HCT116 (cell line): ENCODE measurements at regions not wholly inside any gene's neighbourhood (a gene's known extent, or its start where the extent isn't known, plus 50 kb on each side); places are given as distances from the start of the nearest gene placed in this dataset.
"Not testable (repeated sequence)": the region's sequence is repeated elsewhere in the genome, so short reads cannot be mapped to it uniquely, and the experiment has no call there.

Experiments used
- ATAC-seq: fragments of 200-7000 bp; cut with Tn5 transposase; 2 replicates; pipeline ENCODE4 v1.9.1; 2020; ENCODE audit warnings: mild to moderate bottlenecking, moderate library complexity
- BruUV-seq: library from RNA; stranded (reverse); fragments of 400-500 nt; replicated peaks from 2 replicates; lab custom pipeline; 2021; lab: Mats Ljungman, UMichigan
- CTCF ChIA-PET: fragments of 300-600 bp; sonication (Branson Sonifier 250); formaldehyde crosslinking; loops from one replicate; lab custom pipeline; 2021; ENCODE audit warnings: antibody characterized with exemption; lab: Charles Lee
- POLR2A ChIA-PET: fragments of 300-600, 350-600 bp; sonication (Branson Sonifier 250); formaldehyde crosslinking; loops from one replicate; lab custom pipeline; 2021; ENCODE audit warnings: antibody characterized with exemption; lab: Charles Lee
- RAD21 ChIA-PET, 2 experiments: fragments of 300-600 bp; sonication (Branson Sonifier 250); formaldehyde crosslinking; loops; one replicate each; lab custom pipeline; 2023; ENCODE audit warnings: low total read pairs in 2 of 2; ENCODE audit not compliant: uncharacterized antibody in 2 of 2, unreplicated experiment in 2 of 2, low non-redundant PET in 1 of 2; lab: Charles Lee
- DNase-seq: peaks from one replicate; pipeline ENCODE4 v3.0.0-alpha.2; 2010; ENCODE audit warnings: low read depth, low spot score
- H2AFZ ChIP-seq: fragments of 200-600 bp; shearing (Covaris generic), sonication (generic); 2 replicates; pipeline ENCODE4 v1.6.1; 2017; ENCODE audit warnings: low read depth, mixed run types, mixed read lengths, antibody characterized with exemption, low read length; ENCODE audit not compliant: poor library complexity, severe bottlenecking
- H3K27ac ChIP-seq: 2 replicates; pipeline ENCODE4 v1.5.1; 2012; ENCODE audit warnings: low read depth, low read length
- H3K27me3 ChIP-seq: fragments of 200-600 bp; sonication (generic); 2 replicates; pipeline ENCODE4 v1.6.1; 2016; ENCODE audit warnings: mixed run types, low read length, mixed read lengths; ENCODE audit not compliant: insufficient read depth
- H3K36me3 ChIP-seq, 2 experiments: fragments of 200-500 bp in 1 of 2; fragments of 200-600 bp in 1 of 2; sonication (Bioruptor generic) in 1 of 2; sonication (generic) in 1 of 2; 2 replicates each; pipeline versions ENCODE4 v1.5.1 to v1.6.1; 2014 to 2016; ENCODE audit warnings: low read length in 2 of 2, inconsistent platforms in 1 of 2, mixed read lengths in 1 of 2, mixed run types in 1 of 2; ENCODE audit not compliant: insufficient read depth in 2 of 2, control insufficient read depth in 1 of 2
- H3K4me1 ChIP-seq, 2 experiments: fragments of 200-600 bp in 1 of 2; sonication (generic) in 1 of 2; 2 replicates each; pipeline versions ENCODE4 v1.5.1 to v1.6.1; 2012 to 2017; ENCODE audit warnings: low read length in 2 of 2, inconsistent platforms in 1 of 2, mild to moderate bottlenecking in 1 of 2, mixed read lengths in 1 of 2, mixed run types in 1 of 2, moderate library complexity in 1 of 2; ENCODE audit not compliant: insufficient read depth in 2 of 2, control insufficient read depth in 1 of 2
- H3K4me2 ChIP-seq: fragments of 200-600 bp; sonication (generic); 2 replicates; pipeline ENCODE4 v1.6.1; 2017; ENCODE audit warnings: mixed run types, low read length, mixed read lengths
- H3K4me3 ChIP-seq, 2 experiments: fragments of 200-600 bp in 1 of 2; sonication (generic) in 1 of 2; replicated peaks in 1 of 2; 2 replicates each; pipeline ENCODE4 v1.5.1; 2011 to 2016; ENCODE audit warnings: low read length in 2 of 2, control low read depth in 1 of 2, low read depth in 1 of 2, mild to moderate bottlenecking in 1 of 2, mixed read lengths in 1 of 2, mixed run types in 1 of 2
- H3K79me2 ChIP-seq: fragments of 200-600 bp; sonication (generic); 2 replicates; pipeline ENCODE4 v1.6.1; 2017; ENCODE audit warnings: mild to moderate bottlenecking, mixed run types, low read length, moderate library complexity, mixed read lengths; ENCODE audit not compliant: insufficient read depth
- H3K9ac ChIP-seq: fragments of 200-600 bp; sonication (generic); 2 replicates; pipeline ENCODE4 v1.6.1; 2016; ENCODE audit warnings: low read length, mixed read lengths
- H3K9me2 ChIP-seq: fragments of 200-600 bp; sonication (generic), shearing (Covaris generic); 2 replicates; pipeline ENCODE4 v1.6.1; 2017; ENCODE audit warnings: mixed run types, mild to moderate bottlenecking, moderate library complexity; ENCODE audit not compliant: insufficient read depth
- H3K9me3 ChIP-seq, 2 experiments: fragments of 200-500 bp in 1 of 2; fragments of 200-600 bp in 1 of 2; sonication (Bioruptor generic) in 1 of 2; sonication (generic) in 1 of 2; 2 replicates each; pipeline ENCODE4 v1.6.1; 2014 to 2017; ENCODE audit warnings: low read length in 2 of 2, mixed read lengths in 2 of 2, inconsistent platforms in 1 of 2, low read depth in 1 of 2, mild to moderate bottlenecking in 1 of 2, mixed run types in 1 of 2, moderate library complexity in 1 of 2; ENCODE audit not compliant: control insufficient read depth in 1 of 2, insufficient read depth in 1 of 2
- H4K20me1 ChIP-seq: fragments of 200-600 bp; sonication (generic), shearing (Covaris generic); 2 replicates; pipeline ENCODE4 v1.6.1; 2017; ENCODE audit warnings: mixed run types, mild to moderate bottlenecking, moderate library complexity; ENCODE audit not compliant: insufficient read depth
- CBX3 ChIP-seq: IDR thresholded peaks from 2 replicates; pipeline ENCODE4 v1.6.1; 2012; ENCODE audit warnings: low read depth
- EZH2 ChIP-seq: fragments of 200-600 bp; sonication (generic); IDR thresholded peaks from 2 replicates; pipeline ENCODE4 v1.6.1; 2017; ENCODE audit warnings: antibody characterized with exemption, mixed run types
- POLR2A ChIP-seq: IDR thresholded peaks from 2 replicates; pipeline ENCODE4 v1.7.0; 2011; ENCODE audit warnings: borderline replicate concordance; ENCODE audit not compliant: insufficient read depth, insufficient read length; ENCODE audit errors: extremely low read depth
- POLR2AphosphoS5 ChIP-seq: IDR thresholded peaks from 2 replicates; pipeline ENCODE4 v1.6.1; 2011; ENCODE audit warnings: mild to moderate bottlenecking, low read depth, low read length, moderate library complexity
- TCF7L2 ChIP-seq: IDR thresholded peaks from 2 replicates; pipeline ENCODE4 v1.7.0; 2011; ENCODE audit warnings: borderline replicate concordance, inconsistent platforms; ENCODE audit not compliant: insufficient read depth, insufficient read length; ENCODE audit errors: extremely low read depth
- intact Hi-C: fragments of 100-400 bp; cut with micrococcal nuclease; formaldehyde crosslinking; loops from 2 replicates; pipeline ENCODE4 v1.10.0; 2022
- TF ChIP-seq, protein P1 (sequence below): IDR thresholded peaks from 2 replicates; pipeline ENCODE4 v1.6.1; 2012; ENCODE audit warnings: low read depth

DNA sequence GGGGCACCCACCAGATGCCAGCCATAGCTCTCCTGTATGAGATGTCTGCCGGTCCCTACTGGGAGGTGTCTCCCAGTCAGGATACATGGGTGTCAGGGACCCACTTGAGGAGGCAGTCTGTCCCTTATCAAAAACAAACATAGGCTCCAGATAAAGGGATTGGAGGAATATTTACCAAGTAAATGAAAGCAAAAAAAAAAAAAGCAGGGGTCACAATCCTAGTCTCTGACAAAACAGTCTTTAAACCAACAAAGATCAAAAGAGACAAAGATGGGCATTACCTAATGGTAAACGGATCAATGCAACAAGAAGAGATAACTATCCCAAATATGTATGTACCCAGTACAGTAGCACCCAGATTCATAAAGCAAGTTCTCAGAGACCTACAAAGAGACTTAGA, 640.0 kb upstream of the LRRTM4 start:
- Histone ChIP-seq H3K4me2 (no peak overlapping the region), H2AFZ (no peak overlapping the region), H3K9me3 (peaks cover 0 to 5% of the 10 kb centered on the region in 2 experiments; a peak in 2 of 4 replicates)
- DNase-seq: no peak
- intact Hi-C loops: no loop called here
- no peak for TF ChIP-seq POLR2AphosphoS5
- TF ChIP-seq TCF7L2: no peak
- TF ChIP-seq POLR2A: no peak
- TF ChIP-seq EZH2: no peak
- no peak for TF ChIP-seq CBX3
- TF ChIP-seq, protein P1, sequence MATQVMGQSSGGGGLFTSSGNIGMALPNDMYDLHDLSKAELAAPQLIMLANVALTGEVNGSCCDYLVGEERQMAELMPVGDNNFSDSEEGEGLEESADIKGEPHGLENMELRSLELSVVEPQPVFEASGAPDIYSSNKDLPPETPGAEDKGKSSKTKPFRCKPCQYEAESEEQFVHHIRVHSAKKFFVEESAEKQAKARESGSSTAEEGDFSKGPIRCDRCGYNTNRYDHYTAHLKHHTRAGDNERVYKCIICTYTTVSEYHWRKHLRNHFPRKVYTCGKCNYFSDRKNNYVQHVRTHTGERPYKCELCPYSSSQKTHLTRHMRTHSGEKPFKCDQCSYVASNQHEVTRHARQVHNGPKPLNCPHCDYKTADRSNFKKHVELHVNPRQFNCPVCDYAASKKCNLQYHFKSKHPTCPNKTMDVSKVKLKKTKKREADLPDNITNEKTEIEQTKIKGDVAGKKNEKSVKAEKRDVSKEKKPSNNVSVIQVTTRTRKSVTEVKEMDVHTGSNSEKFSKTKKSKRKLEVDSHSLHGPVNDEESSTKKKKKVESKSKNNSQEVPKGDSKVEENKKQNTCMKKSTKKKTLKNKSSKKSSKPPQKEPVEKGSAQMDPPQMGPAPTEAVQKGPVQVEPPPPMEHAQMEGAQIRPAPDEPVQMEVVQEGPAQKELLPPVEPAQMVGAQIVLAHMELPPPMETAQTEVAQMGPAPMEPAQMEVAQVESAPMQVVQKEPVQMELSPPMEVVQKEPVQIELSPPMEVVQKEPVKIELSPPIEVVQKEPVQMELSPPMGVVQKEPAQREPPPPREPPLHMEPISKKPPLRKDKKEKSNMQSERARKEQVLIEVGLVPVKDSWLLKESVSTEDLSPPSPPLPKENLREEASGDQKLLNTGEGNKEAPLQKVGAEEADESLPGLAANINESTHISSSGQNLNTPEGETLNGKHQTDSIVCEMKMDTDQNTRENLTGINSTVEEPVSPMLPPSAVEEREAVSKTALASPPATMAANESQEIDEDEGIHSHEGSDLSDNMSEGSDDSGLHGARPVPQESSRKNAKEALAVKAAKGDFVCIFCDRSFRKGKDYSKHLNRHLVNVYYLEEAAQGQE: no peak
- TF ChIP-seq, all 23 proteins: peak for 0
- ATAC-seq: no peak
- Histone ChIP-seq H3K79me2 (no peaks in the 10 kb centered on the region), H3K9ac (no peak overlapping the region), H4K20me1 (no peaks in the 10 kb centered on the region), H3K9me2 (no peaks in the 10 kb centered on the region), H3K4me1 (no peaks in the 10 kb centered on the region), H3K36me3 (no peaks in the 10 kb centered on the region), H3K27ac (no peak overlapping the region), H3K27me3 (no peaks in the 10 kb centered on the region), H3K4me3 (no peak overlapping the region)
- POLR2A ChIA-PET: no interaction called here
- BruUV-seq: no TSS peak
- CTCF ChIA-PET: no interaction called here
- RAD21 ChIA-PET: no interaction called here

DNA sequence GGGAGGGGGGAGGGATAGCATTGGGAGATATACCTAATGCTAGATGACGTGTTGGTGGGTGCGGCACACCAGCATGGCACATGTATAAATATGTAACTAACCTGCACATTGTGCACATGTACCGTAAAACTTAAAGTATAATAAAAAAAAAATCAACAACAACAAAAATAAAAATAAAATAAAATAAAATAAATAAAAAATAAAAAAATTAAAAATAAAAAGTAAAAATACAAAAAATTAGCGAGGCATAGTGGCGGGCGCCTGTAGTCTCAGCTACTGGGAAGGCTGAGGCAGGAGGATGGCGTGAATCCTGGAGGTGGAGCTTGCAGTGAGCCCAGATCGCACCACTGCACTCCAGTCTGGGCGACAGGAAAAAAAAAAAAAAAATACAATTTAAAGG, 650.0 kb upstream of the LRRTM4 start:
- H3K36me3 ChIP-seq, H4K20me1 ChIP-seq, H3K4me2 ChIP-seq, H3K4me1 ChIP-seq, H3K9ac ChIP-seq, intact Hi-C loops, BruUV-seq, POLR2A ChIA-PET, H3K9me2 ChIP-seq, H3K27me3 ChIP-seq, ATAC-seq, DNase-seq, H3K27ac ChIP-seq, CTCF ChIA-PET, RAD21 ChIA-PET, H3K79me2 ChIP-seq, H3K4me3 ChIP-seq, H3K9me3 ChIP-seq, H2AFZ ChIP-seq: not testable (repeated sequence)
